Ecto neural progenitor cell (in vitro differentiated cells): ENCODE measurements at regions not wholly inside any gene's neighbourhood (a gene's known extent, or its start where the extent isn't known, plus 50 kb on each side); places are given as distances from the start of the nearest gene placed in this dataset.

Experiments
- DNase-seq: peaks from one replicate; pipeline ENCODE4 v3.0.0-alpha.2; 2018; ENCODE audit warnings: low spot score

GRCh38 chr1:8115031-8115768 is 89.1 kb upstream of the ERRFI1 start:
- DNase-seq = no peak

- DNase-seq = no peak
These were observed 87.4 kb upstream of the ERRFI1 start for GRCh38 chr1:8113262-8114220.

GRCh38 chr1:8112611-8113261 is 86.6 kb upstream of the ERRFI1 start:
- no peak for DNase-seq

- DNase-seq = no peak
These were observed 85.5 kb upstream of the ERRFI1 start for GRCh38 chr1:8111560-8111959.

- DNase-seq = no peak
These were observed 83.1 kb upstream of the ERRFI1 start for GRCh38 chr1:8109216-8109615.

- DNase-seq = no peak
These were observed 81.8 kb upstream of the ERRFI1 start for GRCh38 chr1:8107897-8108296.

- no peak for DNase-seq
These were observed 78.4 kb upstream of the ERRFI1 start for GRCh38 chr1:8104278-8105236.

- DNase-seq = no peak
These were observed 71.8 kb upstream of the ERRFI1 start for GRCh38 chr1:8097908-8098307.

GRCh38 chr1:8097077-8097799 is 71.1 kb upstream of the ERRFI1 start:
- no peak for DNase-seq

- no peak for DNase-seq
These were observed 70.2 kb upstream of the ERRFI1 start for GRCh38 chr1:8096105-8097011.

- no peak for DNase-seq
These were observed 69.5 kb upstream of the ERRFI1 start for GRCh38 chr1:8095584-8095983.

- no peak for DNase-seq
These were observed 68.6 kb upstream of the ERRFI1 start for GRCh38 chr1:8094481-8095241.

GRCh38 chr1:8093221-8093980 is 67.3 kb upstream of the ERRFI1 start:
- DNase-seq = no peak

- no peak for DNase-seq
These were observed 66.5 kb upstream of the ERRFI1 start for GRCh38 chr1:8092657-8093056.

GRCh38 chr1:8091691-8092090 is 65.6 kb upstream of the ERRFI1 start:
- no peak for DNase-seq

- DNase-seq = no peak
These were observed 64.2 kb upstream of the ERRFI1 start for GRCh38 chr1:8090241-8090702.

GRCh38 chr1:8089535-8090228 is 63.6 kb upstream of the ERRFI1 start:
- DNase-seq = no peak
